Esophagus (tissue), 2 donors: ENCODE measurements at regions not wholly inside any gene's neighbourhood (a gene's known extent, or its start where the extent isn't known, plus 50 kb on each side); places are given as distances from the start of the nearest gene placed in this dataset.

Source experiments
- H3K27ac ChIP-seq, 2 donors: one replicate each; pipeline ENCODE4 v1.5.1; 2013; ENCODE audit warnings: low read depth in 2 of 2, mild to moderate bottlenecking in 2 of 2, inconsistent platforms in 1 of 2, low read length in 1 of 2, moderate library complexity in 1 of 2
- H3K27me3 ChIP-seq, 2 donors: one replicate each; pipeline ENCODE4 v1.6.1; 2013; ENCODE audit warnings: low read length in 2 of 2, control low read depth in 1 of 2, mild to moderate bottlenecking in 1 of 2; ENCODE audit not compliant: insufficient read depth in 2 of 2, control insufficient read depth in 1 of 2
- H3K36me3 ChIP-seq, 2 donors: one replicate each; pipeline ENCODE4 v1.6.1; 2013; ENCODE audit warnings: low read length in 1 of 2; ENCODE audit not compliant: control insufficient read depth in 2 of 2, insufficient read depth in 2 of 2
- H3K4me1 ChIP-seq, 2 donors: one replicate each; pipeline ENCODE4 v1.6.1; 2013; ENCODE audit warnings: low read length in 1 of 2; ENCODE audit not compliant: control insufficient read depth in 2 of 2, insufficient read depth in 2 of 2
- H3K4me3 ChIP-seq, 2 donors: one replicate each; pipeline ENCODE4 v1.5.1; 2013; ENCODE audit warnings: low read length in 2 of 2, mild to moderate bottlenecking in 2 of 2, low read depth in 1 of 2, moderate library complexity in 1 of 2
- H3K9me3 ChIP-seq, 2 donors: one replicate each; pipeline ENCODE4 v1.6.1; 2013; ENCODE audit warnings: mild to moderate bottlenecking in 2 of 2, low read depth in 1 of 2, low read length in 1 of 2, moderate library complexity in 1 of 2; ENCODE audit not compliant: control insufficient read depth in 2 of 2, insufficient read depth in 1 of 2
- WGBS, 2 donors: extraction: QIAGEN DNeasy Blood & Tissue Kit; methylation state at CpG; one replicate each; pipeline ENCODE4 v1.1.7; 2013; 5-methylcytosine and 5-hydroxymethylcytosine counted together
- donor health status: healthy with polysubstance abuse.
- donor health status: Bipolar disorder and iron deficiency.

DNA sequence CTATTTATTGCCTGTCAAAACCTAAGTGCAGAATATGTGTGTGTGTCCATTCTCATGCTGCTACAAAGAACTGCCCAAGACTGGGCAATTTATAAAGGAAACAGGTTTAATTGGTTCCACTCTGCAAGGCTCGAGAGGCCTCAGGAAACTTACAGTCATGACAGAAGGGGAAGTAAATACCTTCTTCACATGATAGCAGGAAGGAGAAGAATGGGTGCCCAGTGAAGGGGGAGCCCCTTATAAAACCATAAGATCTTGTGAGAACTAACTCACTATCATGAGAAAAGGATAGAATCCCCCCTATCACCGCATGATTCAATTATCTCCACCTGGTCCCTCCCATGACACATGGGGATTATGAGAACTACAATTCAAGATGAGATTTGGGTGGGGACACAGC is 300.7 kb upstream of the SNX7 start:
- Histone ChIP-seq H3K4me1 (no peaks in the 10 kb centered on the region), H3K27ac (no peak overlapping the region), H3K4me3 (no peak overlapping the region), H3K9me3 (no peaks in the 10 kb centered on the region), H3K27me3 (no peaks in the 10 kb centered on the region), H3K36me3 (no peaks in the 10 kb centered on the region)
- WGBS, 2 donors: 80% methylated on average over 2 of the region's 2 CpGs

- 45 to 54% methylated on average over 3 of the region's 3 CpGs for WGBS, 2 donors
- H3K4me3 ChIP-seq: no peak overlapping the region
- no peak overlapping the region for H3K27ac ChIP-seq
- H3K27me3 ChIP-seq: no peaks in the 10 kb centered on the region
- no peaks in the 10 kb centered on the region for H3K36me3 ChIP-seq
- H3K9me3 ChIP-seq: no peaks in the 10 kb centered on the region
- no peaks in the 10 kb centered on the region for H3K4me1 ChIP-seq
Measured at GRCh38 chr1:98355656-98356383, 305.7 kb upstream of the SNX7 start.

- H3K9me3 ChIP-seq: no peaks in the 10 kb centered on the region
- no peaks in the 10 kb centered on the region for H3K36me3 ChIP-seq
- H3K27ac ChIP-seq: no peak overlapping the region
- H3K27me3 ChIP-seq: no peaks in the 10 kb centered on the region
- no peak overlapping the region for H3K4me3 ChIP-seq
- 92% methylated on average over 3 of the region's 3 CpGs for WGBS, 2 donors
- no peaks in the 10 kb centered on the region for H3K4me1 ChIP-seq
Measured at GRCh38 chr1:98352378-98352777, 309.1 kb upstream of the SNX7 start.

DNA sequence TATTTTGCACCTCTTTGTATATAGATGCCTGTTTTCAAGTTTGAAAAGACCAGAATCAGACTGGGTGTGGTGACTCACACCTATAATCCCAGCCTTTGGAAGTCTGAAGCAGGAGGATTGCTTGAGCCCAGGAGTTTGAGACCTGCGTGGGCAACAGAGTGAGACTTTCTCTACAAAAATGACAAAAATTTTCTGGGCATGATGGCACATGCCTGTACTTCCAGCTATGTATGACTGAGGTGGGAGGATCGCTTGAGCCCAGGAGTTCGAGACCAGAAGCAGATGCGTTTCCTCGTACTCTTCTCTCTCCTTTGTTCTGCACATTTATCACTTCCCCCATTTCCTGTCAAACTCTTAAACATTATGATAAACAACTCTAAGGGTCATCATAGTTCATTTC is 310.0 kb upstream of the SNX7 start:
- WGBS, 2 donors: 48 to 55% methylated on average over 5 of the region's 5 CpGs
- H3K9me3 ChIP-seq: no peaks in the 10 kb centered on the region
- H3K27ac ChIP-seq: no peak overlapping the region
- no peaks in the 10 kb centered on the region for H3K36me3 ChIP-seq
- no peaks in the 10 kb centered on the region for H3K4me1 ChIP-seq
- H3K4me3 ChIP-seq: no peak overlapping the region
- no peaks in the 10 kb centered on the region for H3K27me3 ChIP-seq

DNA sequence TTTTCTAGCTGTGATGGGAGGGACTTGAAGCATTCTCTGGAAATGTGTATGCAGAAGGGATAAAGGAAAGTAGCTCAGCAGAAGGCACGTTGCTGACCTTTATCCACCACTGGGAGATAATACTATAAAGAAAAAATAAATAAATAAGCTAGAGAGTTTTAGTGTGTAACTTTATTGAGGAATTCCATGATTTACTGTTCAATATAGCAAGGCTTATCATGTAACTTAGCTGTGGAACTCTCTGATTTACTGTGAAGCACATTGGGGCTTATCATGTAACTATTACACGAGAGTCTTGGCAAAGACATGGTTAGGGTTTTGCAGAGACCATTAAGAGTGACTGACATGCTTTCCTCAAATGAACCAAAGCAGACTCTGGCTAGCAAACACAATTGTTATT is 316.1 kb upstream of the SNX7 start:
- Histone ChIP-seq H3K4me1 (no peaks in the 10 kb centered on the region), H3K4me3 (no peak overlapping the region), H3K9me3 (no peaks in the 10 kb centered on the region), H3K36me3 (no peaks in the 10 kb centered on the region), H3K27ac (no peak overlapping the region), H3K27me3 (no peaks in the 10 kb centered on the region)
- WGBS, 2 donors: 71 to 79% methylated on average over 2 of the region's 2 CpGs

DNA sequence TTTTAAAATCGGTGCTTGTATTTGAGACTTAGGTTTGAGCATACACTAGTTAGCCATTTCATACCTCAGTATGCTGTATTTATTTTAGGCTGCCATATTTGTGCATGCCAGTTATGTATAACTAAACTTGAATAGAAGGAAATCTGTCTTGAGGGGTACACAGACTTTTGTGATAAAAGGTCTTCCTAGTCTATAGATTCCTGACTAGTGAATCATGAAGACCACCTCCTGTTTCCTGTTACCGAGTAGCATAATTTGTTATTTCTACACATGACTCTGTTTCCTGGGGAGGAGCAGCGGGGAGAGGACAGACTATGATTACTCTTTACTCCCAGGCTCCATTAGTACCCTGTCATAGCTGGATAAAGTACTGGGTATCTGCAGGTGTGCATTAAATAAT is 316.8 kb upstream of the SNX7 start:
- H3K9me3 ChIP-seq: no peaks in the 10 kb centered on the region
- H3K4me1 ChIP-seq: no peaks in the 10 kb centered on the region
- WGBS, 2 donors: 72 to 75% methylated on average over 3 of the region's 3 CpGs
- H3K27ac ChIP-seq: no peak overlapping the region
- no peak overlapping the region for H3K4me3 ChIP-seq
- no peaks in the 10 kb centered on the region for H3K36me3 ChIP-seq
- no peaks in the 10 kb centered on the region for H3K27me3 ChIP-seq

DNA sequence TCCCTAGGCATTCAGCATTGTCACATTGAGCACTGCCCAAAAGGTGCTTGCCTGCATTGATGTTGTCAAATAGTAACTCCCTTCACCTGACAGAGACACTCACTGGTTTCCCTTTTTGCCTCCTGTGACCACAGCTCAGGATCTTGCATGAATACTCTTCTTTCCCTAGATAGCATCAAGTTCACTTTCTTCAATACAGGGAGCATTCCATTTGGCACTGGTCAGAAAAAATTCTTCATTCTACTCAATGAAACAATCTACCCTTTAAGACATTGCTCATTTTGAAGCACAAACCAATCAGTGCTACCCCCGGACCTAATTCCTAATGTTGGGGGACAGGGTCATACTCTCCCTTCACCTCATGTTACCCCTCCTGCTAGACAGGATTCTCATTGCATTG is 319.0 kb upstream of the SNX7 start:
- WGBS, 2 donors: 69 to 71% methylated on average over 1 of the region's 1 CpG

DNA sequence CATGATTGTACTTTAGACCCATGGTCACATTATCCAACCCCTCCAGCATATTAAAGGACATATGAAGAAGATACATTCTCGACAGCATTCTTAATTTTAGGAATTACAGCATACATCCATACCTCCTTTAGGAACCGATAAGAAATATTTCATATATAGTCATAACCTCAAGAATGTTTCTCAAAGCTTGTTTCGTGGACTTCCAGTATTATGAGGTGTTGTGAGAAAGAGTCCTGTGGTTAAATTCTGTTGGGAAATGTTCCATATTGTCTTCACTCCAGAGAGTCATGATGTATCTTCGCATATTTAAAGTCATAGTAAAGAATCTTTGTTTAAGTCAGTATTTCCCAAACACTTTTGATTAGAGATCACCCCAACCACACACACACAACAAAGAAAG is 321.0 kb upstream of the SNX7 start:
- H3K36me3 ChIP-seq: no peaks in the 10 kb centered on the region
- H3K27ac ChIP-seq: no peak overlapping the region
- H3K4me3 ChIP-seq: no peak overlapping the region
- 89 to 91% methylated on average over 4 of the region's 4 CpGs for whole genome bisulfite sequencing, 2 donors
- no peaks in the 10 kb centered on the region for H3K4me1 ChIP-seq
- H3K9me3 ChIP-seq: no peaks in the 10 kb centered on the region
- H3K27me3 ChIP-seq: no peaks in the 10 kb centered on the region

More for the DNA sequence above, 319.0 kb upstream of the SNX7 start:
- Histone ChIP-seq H3K27ac (no peak overlapping the region), H3K36me3 (no peaks in the 10 kb centered on the region), H3K4me3 (no peak overlapping the region), H3K27me3 (no peaks in the 10 kb centered on the region), H3K9me3 (no peaks in the 10 kb centered on the region), H3K4me1 (no peaks in the 10 kb centered on the region)

DNA sequence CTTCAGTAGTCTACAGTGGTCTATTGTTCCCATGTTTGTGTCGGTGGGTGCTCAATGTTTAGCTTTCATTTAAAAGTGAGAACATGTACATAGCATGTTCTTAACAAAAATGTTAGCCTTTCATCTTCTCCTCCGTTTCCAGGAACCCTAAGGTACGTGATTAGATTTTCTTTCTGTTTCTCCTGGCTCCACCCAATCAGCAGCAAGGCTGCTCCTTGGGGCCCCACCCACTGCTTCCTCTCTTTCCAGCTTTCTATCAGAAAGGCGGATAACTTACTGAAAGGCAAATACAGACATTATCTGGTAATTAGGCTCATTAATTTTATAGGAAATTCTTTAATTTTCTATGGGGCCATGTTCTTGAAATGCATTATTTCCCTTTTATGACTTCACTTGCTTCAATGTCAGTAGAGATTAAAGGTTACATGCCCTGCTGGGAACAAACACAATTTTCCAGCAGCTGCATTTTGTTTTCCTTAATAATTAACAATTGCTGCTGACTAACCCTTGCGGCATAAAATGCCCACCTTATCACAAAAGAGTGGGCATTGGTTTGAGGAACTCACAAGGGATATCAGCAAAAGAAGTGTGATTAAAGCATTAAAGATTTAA is 324.9 kb upstream of the SNX7 start:
- Histone ChIP-seq H3K27ac (no peak overlapping the region), H3K4me1 (no peaks in the 10 kb centered on the region), H3K27me3 (no peaks in the 10 kb centered on the region), H3K36me3 (no peaks in the 10 kb centered on the region), H3K9me3 (no peaks in the 10 kb centered on the region), H3K4me3 (no peak overlapping the region)
- WGBS, 2 donors: 51 to 68% methylated on average over 5 of the region's 5 CpGs

GRCh38 chr1:98333936-98334335 is 327.6 kb upstream of the SNX7 start:
- Histone ChIP-seq H3K27ac (no peak overlapping the region), H3K4me1 (no peaks in the 10 kb centered on the region), H3K9me3 (no peaks in the 10 kb centered on the region), H3K36me3 (no peaks in the 10 kb centered on the region), H3K27me3 (no peaks in the 10 kb centered on the region), H3K4me3 (no peak overlapping the region)
- 78 to 83% methylated on average over 3 of the region's 3 CpGs for WGBS, 2 donors
